GM23338 (cell line): ENCODE measurements at regions not wholly inside any gene's neighbourhood (a gene's known extent, or its start where the extent isn't known, plus 50 kb on each side); places are given as distances from the start of the nearest gene placed in this dataset.

Experiments used
- CREB1 ChIP-seq: fragments of 250-450 bp; sonication (Bioruptor Pico); IDR thresholded peaks from 2 replicates; pipeline ENCODE4 v1.5.0; 2020; ENCODE audit warnings: low read depth, mild to moderate bottlenecking, moderate library complexity
- CTCF ChIP-seq, 2 experiments: fragments of 200-600 bp in 1 of 2; sonication (generic) in 1 of 2; conservative IDR thresholded peaks; 2 replicates each; pipeline versions ENCODE4 v1.5.1 to v1.6.1; 2016 to 2017; ENCODE audit warnings: antibody characterized with exemption in 2 of 2, low read depth in 2 of 2, mild to moderate bottlenecking in 2 of 2, moderate library complexity in 1 of 2
- EZH2 ChIP-seq: fragments of 200-600 bp; sonication (generic); IDR thresholded peaks from one replicate; pipeline ENCODE4 v1.8.0; 2017; ENCODE audit warnings: antibody characterized with exemption, mild to moderate bottlenecking, low read depth; ENCODE audit not compliant: unreplicated experiment
- EZH2phosphoT487 ChIP-seq: fragments of 200-600 bp; sonication (generic); IDR thresholded peaks from one replicate; pipeline ENCODE4 v1.8.1; 2018; ENCODE audit warnings: antibody characterized with exemption; ENCODE audit not compliant: unreplicated experiment
- JUNB ChIP-seq: IDR thresholded peaks from one replicate; pipeline ENCODE4 v1.6.1; 2016; ENCODE audit warnings: antibody characterized with exemption; ENCODE audit not compliant: unreplicated experiment
- NANOG ChIP-seq: IDR thresholded peaks from 2 replicates; pipeline ENCODE4 v1.6.1; 2016; ENCODE audit warnings: antibody characterized with exemption, borderline replicate concordance
- POLR2AphosphoS5 ChIP-seq: IDR thresholded peaks from 2 replicates; pipeline ENCODE4 v1.6.1; 2016; ENCODE audit warnings: antibody characterized with exemption, low read depth
- REST ChIP-seq: IDR thresholded peaks from one replicate; pipeline ENCODE4 v1.6.1; 2018; ENCODE audit warnings: antibody characterized with exemption; ENCODE audit not compliant: unreplicated experiment
- ZNF114 ChIP-seq: fragments of 250-450 bp; sonication (Bioruptor Pico); IDR thresholded peaks from 2 replicates; pipeline ENCODE4 v1.5.0; 2020; ENCODE audit warnings: mild to moderate bottlenecking, moderate library complexity
- ZNF331 ChIP-seq: fragments of 250-450 bp; sonication (Bioruptor Pico); IDR thresholded peaks from 2 replicates; pipeline ENCODE4 v1.5.0; 2020; ENCODE audit warnings: low read depth, mild to moderate bottlenecking, moderate library complexity

GRCh38 chr9:15361737-15362136 is 54.7 kb upstream of the TTC39B start:
- no peak for TF ChIP-seq CTCF (conservative IDR thresholded peaks at IDR 0.05; ENCODE audit: low read depth in 2 of 2)
- no peak for TF ChIP-seq EZH2
- no peak for TF ChIP-seq POLR2AphosphoS5
- no peak for TF ChIP-seq EZH2phosphoT487
- no peak for TF ChIP-seq ZNF114
- TF ChIP-seq REST, result no peak
- TF ChIP-seq NANOG, result no peak
- no peak for TF ChIP-seq CREB1 (CRISPR knock-in tag)
- no peak for TF ChIP-seq ZNF331 (CRISPR knock-in tag)
- TF ChIP-seq JUNB, result no peak
